ENCODE measurements at regions not wholly inside any gene's neighbourhood (a gene's known extent, or its start where the extent isn't known, plus 50 kb on each side); places are given as distances from the start of the nearest gene placed in this dataset.

- DNase-seq, result no peak
Measured at GRCh38 chr2:48852938-48853337, 97.4 kb upstream of the LHCGR start.

GRCh38 chr2:48851161-48851560 is 95.6 kb upstream of the LHCGR start:
- DNase-seq, result no peak

- no peak for DNase-seq
Measured at GRCh38 chr2:48849770-48850169, 94.2 kb upstream of the LHCGR start.

DNA sequence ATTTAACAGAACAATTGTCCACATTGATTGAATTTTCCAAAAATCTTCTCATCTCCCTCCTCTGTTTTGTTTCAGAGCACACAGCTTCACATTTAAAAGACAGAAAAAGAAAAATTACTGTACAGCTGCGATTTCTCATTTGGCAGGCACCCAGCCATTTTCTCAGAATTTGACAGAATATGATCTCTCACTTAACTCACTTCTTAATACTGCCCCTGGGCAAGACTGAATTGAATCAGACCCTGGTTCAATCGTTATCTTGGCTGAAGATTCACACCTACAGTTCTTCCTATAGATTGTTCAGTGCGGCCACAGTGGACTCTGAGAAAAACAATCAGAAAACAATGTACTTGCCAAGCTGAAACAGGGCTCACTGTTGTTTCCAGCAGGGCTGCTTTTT is 90.2 kb upstream of the LHCGR start:
- peak in 2 of 56 donors; percentile 6 to 33 for DNase-seq

DNA sequence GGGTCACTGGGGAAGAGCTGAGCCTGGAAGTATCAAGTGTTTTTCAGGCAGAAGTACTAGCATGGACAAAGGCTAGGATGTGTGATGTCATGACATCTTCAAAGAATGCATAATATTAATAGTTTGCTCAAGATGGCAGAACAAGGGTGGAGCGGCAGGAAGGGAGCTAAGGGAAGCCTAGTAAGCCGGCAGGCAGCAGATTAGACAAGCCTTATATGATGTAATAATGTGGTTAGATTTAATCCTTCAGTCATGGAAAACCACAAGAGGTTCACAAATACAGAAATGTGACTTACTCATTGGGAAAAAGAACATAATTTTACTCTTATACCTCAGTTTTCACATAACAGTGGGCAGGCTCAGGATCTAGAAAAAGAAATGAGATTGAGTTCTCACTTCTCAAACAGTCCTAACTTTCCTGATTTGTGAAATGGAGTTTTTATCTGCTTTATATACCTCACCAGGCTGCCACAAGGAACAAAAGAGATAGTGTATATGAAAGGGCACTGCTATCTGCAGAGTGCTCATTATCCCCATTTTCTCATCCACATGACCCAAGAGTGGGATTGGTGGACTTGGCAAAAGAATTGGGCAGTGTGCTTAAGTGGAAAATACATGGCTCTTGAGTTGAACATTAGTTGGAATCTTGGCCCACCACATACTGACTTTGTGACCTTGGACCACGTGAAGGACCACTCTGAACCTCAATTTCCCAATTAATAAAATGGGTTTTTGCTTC is 89.1 kb upstream of the LHCGR start:
- no peak for DNase-seq

DNA sequence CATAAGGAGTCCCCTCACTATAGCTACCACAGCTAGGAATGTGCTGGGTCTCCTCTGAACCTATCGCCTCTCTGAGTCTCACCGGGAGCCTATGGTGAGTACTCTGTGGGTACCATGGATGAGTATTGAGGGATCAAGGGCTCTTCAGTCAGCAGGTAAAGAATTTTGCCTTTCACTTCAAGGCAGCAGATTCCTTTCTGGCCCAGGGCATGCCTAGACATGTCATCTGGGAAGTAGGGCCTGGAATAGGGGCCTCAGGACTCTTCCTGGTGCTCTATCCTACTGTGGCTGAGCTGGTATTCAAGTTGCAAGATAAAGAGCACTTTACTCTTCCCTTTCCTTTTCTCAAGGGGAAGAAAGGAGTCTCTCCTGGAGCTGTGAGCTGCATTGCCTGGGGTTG is 85.6 kb upstream of the LHCGR start:
- DNase-seq, result no peak

GRCh38 chr2:48838029-48838428 is 82.5 kb upstream of the LHCGR start:
- no peak for DNase-seq

GRCh38 chr2:48829569-48829968 is 74.0 kb upstream of the LHCGR start:
- DNase-seq, result no peak

- DNase-seq, result no peak
Measured at GRCh38 chr2:48829036-48829435, 73.5 kb upstream of the LHCGR start.

- DNase-seq, result no peak
Measured at GRCh38 chr2:48826986-48827385, 71.5 kb upstream of the LHCGR start.

- no peak for DNase-seq
Measured at GRCh38 chr2:48824116-48824515, 68.6 kb upstream of the LHCGR start.

- DNase-seq, result no peak
Measured at GRCh38 chr2:48819206-48819735, 63.7 kb upstream of the LHCGR start.

DNA sequence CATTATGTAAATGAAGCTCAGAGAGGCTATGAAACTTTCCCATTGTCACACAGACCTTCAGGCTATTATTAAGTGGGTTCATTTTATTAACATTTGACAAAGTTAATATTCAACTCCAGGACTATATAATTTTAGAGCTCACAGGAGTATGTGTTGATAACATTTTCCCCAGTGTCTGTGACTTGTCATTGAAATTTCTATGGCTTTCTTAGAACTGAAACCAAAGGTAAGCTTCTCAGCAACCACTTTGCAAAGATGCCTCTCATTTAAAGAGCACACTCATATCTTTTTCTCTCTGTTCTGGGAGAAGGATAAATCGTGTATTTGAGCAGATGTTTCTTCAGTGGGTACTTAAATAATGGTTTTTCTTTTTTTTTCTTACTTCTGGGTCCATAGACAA is 61.8 kb upstream of the LHCGR start:
- no peak for DNase-seq

DNA sequence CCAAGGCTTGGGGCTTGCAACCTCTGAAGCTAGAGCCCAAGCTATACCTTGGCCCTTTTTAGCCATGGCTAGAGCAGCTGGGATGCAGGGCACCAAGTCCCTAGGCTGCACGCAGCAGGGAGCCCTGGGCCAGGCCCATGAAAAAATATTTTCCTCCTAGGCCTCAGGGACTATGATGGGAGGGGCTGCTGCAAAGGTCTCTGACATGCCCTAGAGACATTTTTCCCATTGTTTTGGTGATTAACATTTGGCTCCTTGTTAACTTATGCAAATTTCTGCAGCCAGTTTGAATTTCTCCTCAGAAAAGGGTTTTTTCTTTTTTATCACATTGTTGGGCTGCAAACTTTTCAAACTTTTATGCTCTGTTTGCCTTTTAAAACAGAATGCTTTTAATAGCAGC is 56.9 kb upstream of the LHCGR start:
- no peak for DNase-seq

GRCh38 chr2:48808311-48808710 is 52.8 kb upstream of the LHCGR start:
- no peak for DNase-seq
